Esophagus squamous epithelium (tissue), 4 donors: ENCODE measurements at regions not wholly inside any gene's neighbourhood (a gene's known extent, or its start where the extent isn't known, plus 50 kb on each side); places are given as distances from the start of the nearest gene placed in this dataset.

Experiments
- POLR2A ChIP-seq, 4 donors: fragments of 450-650 bp; IDR thresholded peaks; one replicate each; pipeline ENCODE4 v1.6.1; 2017; ENCODE audit warnings: antibody characterized with exemption in 4 of 4, mild to moderate bottlenecking in 4 of 4, moderate library complexity in 3 of 4
- TF ChIP-seq, protein P1 (sequence below), 6 experiments: fragments of 450-650 bp in 4 of 6; fragments of 200-600 bp in 2 of 6; sonication (generic) in 2 of 6; IDR thresholded peaks; one replicate each; pipeline ENCODE4 v1.5.1; 2016 to 2019; ENCODE audit warnings: antibody characterized with exemption in 6 of 6, mild to moderate bottlenecking in 4 of 6, moderate library complexity in 4 of 6

DNA sequence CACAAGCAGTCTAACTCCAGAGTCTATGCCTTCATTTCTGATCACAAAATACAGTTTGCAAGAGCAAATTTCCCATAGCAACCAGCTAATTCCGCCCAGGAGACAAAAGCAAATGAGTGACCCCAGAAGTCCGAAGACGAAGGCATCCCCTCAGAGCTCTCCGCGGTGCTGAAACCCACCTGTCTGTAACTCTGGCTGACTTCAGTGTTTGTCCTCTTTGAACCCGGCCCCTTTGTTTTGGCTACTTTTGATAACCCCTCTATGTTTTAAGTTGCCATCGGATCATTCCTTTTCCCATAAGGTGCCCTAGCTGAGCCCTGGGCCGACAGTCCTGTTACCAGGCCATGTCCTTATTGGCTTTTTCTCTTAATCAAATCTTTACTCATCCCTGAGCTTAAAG lies 515.8 kb downstream of the PTPRU start:
- no peak for TF ChIP-seq POLR2A (IDR thresholded peaks at IDR 0.05)
- TF ChIP-seq, protein P1, sequence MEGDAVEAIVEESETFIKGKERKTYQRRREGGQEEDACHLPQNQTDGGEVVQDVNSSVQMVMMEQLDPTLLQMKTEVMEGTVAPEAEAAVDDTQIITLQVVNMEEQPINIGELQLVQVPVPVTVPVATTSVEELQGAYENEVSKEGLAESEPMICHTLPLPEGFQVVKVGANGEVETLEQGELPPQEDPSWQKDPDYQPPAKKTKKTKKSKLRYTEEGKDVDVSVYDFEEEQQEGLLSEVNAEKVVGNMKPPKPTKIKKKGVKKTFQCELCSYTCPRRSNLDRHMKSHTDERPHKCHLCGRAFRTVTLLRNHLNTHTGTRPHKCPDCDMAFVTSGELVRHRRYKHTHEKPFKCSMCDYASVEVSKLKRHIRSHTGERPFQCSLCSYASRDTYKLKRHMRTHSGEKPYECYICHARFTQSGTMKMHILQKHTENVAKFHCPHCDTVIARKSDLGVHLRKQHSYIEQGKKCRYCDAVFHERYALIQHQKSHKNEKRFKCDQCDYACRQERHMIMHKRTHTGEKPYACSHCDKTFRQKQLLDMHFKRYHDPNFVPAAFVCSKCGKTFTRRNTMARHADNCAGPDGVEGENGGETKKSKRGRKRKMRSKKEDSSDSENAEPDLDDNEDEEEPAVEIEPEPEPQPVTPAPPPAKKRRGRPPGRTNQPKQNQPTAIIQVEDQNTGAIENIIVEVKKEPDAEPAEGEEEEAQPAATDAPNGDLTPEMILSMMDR (IDR thresholded peaks at IDR 0.05): no peak
